ENCODE measurements at regions not wholly inside any gene's neighbourhood (a gene's known extent, or its start where the extent isn't known, plus 50 kb on each side); places are given as distances from the start of the nearest gene placed in this dataset.

DNA sequence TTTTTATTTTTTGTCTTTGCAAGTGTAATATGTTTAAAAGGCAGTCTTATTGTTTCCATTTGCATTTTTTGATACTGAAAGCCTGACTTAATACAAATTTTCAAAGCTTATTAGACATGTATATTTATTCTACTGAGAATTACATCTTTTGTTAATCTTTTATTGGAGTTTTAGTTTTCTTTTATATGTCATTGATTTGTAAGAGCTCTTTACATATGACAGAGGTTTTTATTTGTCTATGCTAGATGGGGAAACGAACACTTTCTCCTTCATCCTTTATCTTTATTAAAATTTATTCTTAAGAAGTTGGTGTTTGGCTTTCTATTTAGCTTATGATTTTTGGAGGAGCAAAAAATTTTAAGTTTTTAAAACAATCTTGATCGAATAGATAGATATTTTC, 234.4 kb upstream of the SRRM4 start:
- no peak for ATAC-seq
- WGBS, 2 donors: 59 to 60% methylated on average over 2 of the region's 2 CpGs
- Histone ChIP-seq H3K4me3 (no peak overlapping the region), H3K27me3 (peaks cover 0 to 9% (median 0%) of the 10 kb centered on the region in 7 donors), H3K4me1 (no peaks in the 10 kb centered on the region), H3K36me3 (no peaks in the 10 kb centered on the region), H3K27ac (no peak overlapping the region), H3K9me3 (peaks cover 0 to 16% (median 5%) of the 10 kb centered on the region in 11 donors)
- no peak for DNase-seq
- intact Hi-C loops (cut with DNase I): no loop called here
- TF ChIP-seq, protein P1, sequence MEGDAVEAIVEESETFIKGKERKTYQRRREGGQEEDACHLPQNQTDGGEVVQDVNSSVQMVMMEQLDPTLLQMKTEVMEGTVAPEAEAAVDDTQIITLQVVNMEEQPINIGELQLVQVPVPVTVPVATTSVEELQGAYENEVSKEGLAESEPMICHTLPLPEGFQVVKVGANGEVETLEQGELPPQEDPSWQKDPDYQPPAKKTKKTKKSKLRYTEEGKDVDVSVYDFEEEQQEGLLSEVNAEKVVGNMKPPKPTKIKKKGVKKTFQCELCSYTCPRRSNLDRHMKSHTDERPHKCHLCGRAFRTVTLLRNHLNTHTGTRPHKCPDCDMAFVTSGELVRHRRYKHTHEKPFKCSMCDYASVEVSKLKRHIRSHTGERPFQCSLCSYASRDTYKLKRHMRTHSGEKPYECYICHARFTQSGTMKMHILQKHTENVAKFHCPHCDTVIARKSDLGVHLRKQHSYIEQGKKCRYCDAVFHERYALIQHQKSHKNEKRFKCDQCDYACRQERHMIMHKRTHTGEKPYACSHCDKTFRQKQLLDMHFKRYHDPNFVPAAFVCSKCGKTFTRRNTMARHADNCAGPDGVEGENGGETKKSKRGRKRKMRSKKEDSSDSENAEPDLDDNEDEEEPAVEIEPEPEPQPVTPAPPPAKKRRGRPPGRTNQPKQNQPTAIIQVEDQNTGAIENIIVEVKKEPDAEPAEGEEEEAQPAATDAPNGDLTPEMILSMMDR (IDR thresholded peaks at IDR 0.05): no peak

DNA sequence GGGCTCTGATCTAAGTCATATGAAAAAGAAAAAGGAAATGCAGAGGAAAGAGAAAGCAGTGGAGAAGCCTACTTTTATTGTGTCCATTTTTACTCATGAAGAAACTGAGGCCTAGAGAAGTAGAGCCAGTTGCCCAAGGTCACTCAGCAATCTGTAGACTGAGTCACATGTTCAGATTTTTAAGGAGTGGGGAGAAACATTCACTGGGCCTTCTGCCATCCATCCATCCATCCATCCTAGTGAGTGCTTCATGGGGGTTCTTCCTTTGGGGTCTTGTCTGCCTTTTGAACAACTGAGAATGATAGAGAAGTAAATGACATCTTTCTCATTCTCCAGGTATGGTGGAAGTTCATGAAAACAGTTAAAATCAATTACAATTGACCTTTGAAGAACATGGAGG, 233.6 kb upstream of the SRRM4 start:
- Histone ChIP-seq H3K9me3 (peaks cover 0 to 16% (median 5%) of the 10 kb centered on the region in 11 donors), H3K4me3 (no peak overlapping the region), H3K36me3 (no peaks in the 10 kb centered on the region), H3K27me3 (peaks cover 0 to 14% (median 0%) of the 10 kb centered on the region in 7 donors), H3K27ac (no peak overlapping the region), H3K4me1 (no peaks in the 10 kb centered on the region)
- ATAC-seq (no peak), DNase-seq (no peak)
- intact Hi-C loops (cut with DNase I): no loop called here
- TF ChIP-seq, protein P1 (IDR thresholded peaks at IDR 0.05): no peak

DNA sequence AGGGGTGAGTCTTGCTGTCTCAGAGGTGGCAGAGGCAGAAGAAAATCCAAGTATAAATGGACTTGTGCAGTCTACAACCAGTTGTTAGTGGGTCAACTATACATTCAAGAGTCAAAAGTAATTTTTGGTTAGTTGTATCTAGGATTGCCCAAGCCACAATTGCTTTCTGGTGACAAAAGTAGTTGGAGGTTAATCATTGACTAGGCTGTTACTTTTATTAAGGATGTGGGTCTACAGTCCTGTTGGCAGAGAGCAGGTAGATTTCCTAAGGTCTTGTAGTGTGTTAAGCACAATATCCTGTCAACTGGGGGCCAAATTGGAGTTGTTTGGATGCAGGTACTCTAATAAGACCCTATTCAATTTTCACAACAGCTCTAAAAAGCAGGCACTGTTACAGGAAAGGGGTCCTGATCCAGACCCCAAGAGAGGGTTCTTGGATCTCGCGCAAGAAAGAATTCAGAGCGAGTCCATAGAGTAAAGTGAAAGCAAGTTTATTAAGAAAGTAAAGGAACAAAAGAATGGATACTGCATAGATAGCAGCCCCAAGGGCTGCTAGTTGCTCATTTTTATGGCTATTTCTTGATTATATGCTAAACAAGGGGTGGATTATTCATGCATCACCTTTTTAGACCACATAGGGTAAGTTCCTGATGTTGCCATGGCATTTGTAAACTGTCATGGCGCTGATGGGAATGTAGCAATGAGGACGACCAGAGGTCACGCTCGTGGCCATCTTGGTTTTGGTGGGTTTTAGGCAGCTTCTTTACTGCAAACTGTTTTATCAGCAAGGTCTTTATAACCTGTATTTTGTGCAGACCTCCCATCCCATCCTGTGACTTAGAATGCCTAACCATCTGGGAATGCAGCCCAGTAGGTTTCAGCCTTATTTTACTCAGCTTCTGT, 232.6 kb upstream of the SRRM4 start:
- Histone ChIP-seq H3K4me1 (no peaks in the 10 kb centered on the region), H3K27ac (no peak overlapping the region), H3K4me3 (no peak overlapping the region), H3K36me3 (no peaks in the 10 kb centered on the region), H3K27me3 (peaks cover 0 to 18% (median 0%) of the 10 kb centered on the region in 7 donors), H3K9me3 (peaks cover 0 to 16% (median 5%) of the 10 kb centered on the region in 11 donors)
- TF ChIP-seq, protein P1 (IDR thresholded peaks at IDR 0.05): no peak
- ATAC-seq (no peak), DNase-seq (no peak)
- intact Hi-C loops (cut with DNase I): no loop called here
- WGBS, 2 donors: 85% methylated on average over 7 of the region's 7 CpGs

DNA sequence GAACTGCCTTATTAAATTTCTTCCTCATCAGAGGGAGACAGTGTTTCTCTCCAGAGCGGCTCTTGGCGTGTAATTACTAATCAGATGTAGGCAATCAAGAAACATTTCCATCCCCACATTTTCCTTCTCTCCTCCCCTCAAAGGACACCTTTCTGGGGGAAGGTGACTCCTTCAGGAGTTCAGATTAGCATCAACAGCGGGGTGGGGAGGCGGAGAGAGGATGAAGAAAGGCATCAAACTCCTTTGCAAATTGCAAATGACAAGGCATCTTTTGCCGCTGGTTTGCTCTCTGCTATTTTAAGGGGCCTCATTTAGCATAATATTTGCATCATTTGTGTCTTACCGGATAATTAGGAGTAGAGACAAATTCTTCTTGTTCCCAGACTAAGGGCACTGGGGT, 231.7 kb upstream of the SRRM4 start:
- Histone ChIP-seq H3K27me3 (peaks cover 0 to 18% (median 0%) of the 10 kb centered on the region in 7 donors), H3K27ac (no peak overlapping the region), H3K4me3 (no peak overlapping the region), H3K4me1 (no peaks in the 10 kb centered on the region), H3K36me3 (no peaks in the 10 kb centered on the region), H3K9me3 (peaks cover 0 to 16% (median 5%) of the 10 kb centered on the region in 11 donors)
- 73% methylated on average over 6 of the region's 6 CpGs for WGBS, 2 donors
- DNase-seq (no peak), ATAC-seq (no peak)
- intact Hi-C loops (cut with DNase I): no loop called here
- TF ChIP-seq, protein P1 (IDR thresholded peaks at IDR 0.05): no peak
